Tongue (tissue), 1 donor: ENCODE measurements at regions not wholly inside any gene's neighbourhood (a gene's known extent, or its start where the extent isn't known, plus 50 kb on each side); places are given as distances from the start of the nearest gene placed in this dataset.
"Not testable (repeated sequence)": the region's sequence is repeated elsewhere in the genome, so short reads cannot be mapped to it uniquely, and the experiment has no call there.

Experiments used
- DNase-seq: peaks from one replicate; pipeline ENCODE4 v3.0.0-alpha.2; 2015

- DNase-seq, result peak; percentile 92
These were observed 93.0 kb downstream of the CRLF3 start for GRCh38 chr17:30731210-30732132.

- not testable (repeated sequence) for DNase-seq
These were observed 93.7 kb downstream of the CRLF3 start for GRCh38 chr17:30730837-30731209.

GRCh38 chr17:30730171-30730836 lies 94.2 kb downstream of the CRLF3 start:
- DNase-seq, result not testable (repeated sequence)

- not testable (repeated sequence) for DNase-seq
These were observed 94.9 kb downstream of the CRLF3 start for GRCh38 chr17:30729471-30730170.

- not testable (repeated sequence) for DNase-seq
These were observed 97.0 kb downstream of the CRLF3 start for GRCh38 chr17:30727517-30727916.

GRCh38 chr17:30726734-30727133 lies 97.8 kb downstream of the CRLF3 start:
- DNase-seq, result not testable (repeated sequence)

GRCh38 chr17:30726310-30726709 lies 98.2 kb downstream of the CRLF3 start:
- not testable (repeated sequence) for DNase-seq

GRCh38 chr17:30724034-30724650 lies 100.3 kb downstream of the CRLF3 start:
- DNase-seq, result not testable (repeated sequence)

- not testable (repeated sequence) for DNase-seq
These were observed 102.2 kb downstream of the CRLF3 start for GRCh38 chr17:30722114-30722780.

GRCh38 chr17:30720971-30721370 lies 103.5 kb downstream of the CRLF3 start:
- not testable (repeated sequence) for DNase-seq

- no peak for DNase-seq
These were observed 104.5 kb downstream of the CRLF3 start for GRCh38 chr17:30720013-30720471.

GRCh38 chr17:30719131-30719973 lies 105.1 kb downstream of the CRLF3 start:
- peak; percentile 73 for DNase-seq

- not testable (repeated sequence) for DNase-seq
These were observed 105.8 kb downstream of the CRLF3 start for GRCh38 chr17:30718691-30719090.

- not testable (repeated sequence) for DNase-seq
These were observed 106.4 kb downstream of the CRLF3 start for GRCh38 chr17:30718099-30718447.

- no peak for DNase-seq
These were observed 107.0 kb downstream of the CRLF3 start for GRCh38 chr17:30717291-30718098.

- no peak for DNase-seq
These were observed 107.8 kb downstream of the CRLF3 start for GRCh38 chr17:30716461-30717290.

- DNase-seq, result peak; percentile 32
These were observed 109.5 kb downstream of the CRLF3 start for GRCh38 chr17:30714825-30715622.

- not testable (repeated sequence) for DNase-seq
These were observed 110.7 kb downstream of the CRLF3 start for GRCh38 chr17:30713805-30714204.
